K562 (cell line): ENCODE measurements at regions not wholly inside any gene's neighbourhood (a gene's known extent, or its start where the extent isn't known, plus 50 kb on each side); places are given as distances from the start of the nearest gene placed in this dataset.
A peak's percentile ranks its signal among the peaks of the same experiment; 100 is the strongest.

Source experiments
- ATAC-seq: fragments of 200-7000 bp; cut with Tn5 transposase; 3 replicates; pipeline ENCODE4 v1.9.1; 2020; ENCODE audit warnings: moderate library complexity
- BruUV-seq: library from RNA; stranded (reverse); fragments of 400-500 nt; replicated peaks from 2 replicates; lab custom pipeline; 2021; lab: Mats Ljungman, UMichigan
- CTCF ChIA-PET: fragments of 300-600 bp; formaldehyde crosslinking; extraction: SDS; loops from one replicate; lab custom pipeline; 2021; ENCODE audit warnings: low intra/inter-chr PET ratio; lab: Yijun Ruan, JAX
- POLR2A ChIA-PET: fragments of 300-600, 350-650 bp; sonication (Branson Sonifier 250); formaldehyde crosslinking; extraction: SDS; loops from one replicate; lab custom pipeline; 2021; ENCODE audit warnings: antibody characterized with exemption, inconsistent platforms; lab: Yijun Ruan, JAX
- DNase-seq, 4 experiments: peaks; one replicate each; pipeline versions ENCODE4 v3.0.0 to v3.0.0-alpha.2; 2011 to 2018; ENCODE audit warnings: low spot score in 3 of 4, mixed read lengths in 3 of 4; ENCODE audit errors: extremely low read depth in 1 of 4
- FAIRE-seq: peaks from 2 replicates; lab custom pipeline; 2011; peaks lifted over from hg19 to GRCh38; lab: Jason Lieb, UNC
- H2AFZ ChIP-seq: 2 replicates; pipeline ENCODE4 v1.6.0; 2011; ENCODE audit warnings: low read depth, low read length, control low read depth, inconsistent platforms
- H3K27ac ChIP-seq: fragments of 200-600 bp; 3 replicates; pipeline ENCODE4 v1.8.0; 2011; ENCODE audit warnings: low read depth, mild to moderate bottlenecking, control low read depth, inconsistent platforms, low read length, moderate library complexity, mixed read lengths; ENCODE audit errors: extremely low read depth
- H3K27me3 ChIP-seq, 2 experiments: fragments of 300-600 bp in 1 of 2; 2 replicates in 1 of 2; 3 replicates in 1 of 2; pipeline versions ENCODE4 v1.6.0 to v1.8.0; 2011; ENCODE audit warnings: inconsistent platforms in 2 of 2, low read length in 2 of 2, mild to moderate bottlenecking in 1 of 2, mixed read lengths in 1 of 2, moderate library complexity in 1 of 2; ENCODE audit not compliant: control insufficient read depth in 2 of 2, insufficient read depth in 2 of 2
- H3K36me3 ChIP-seq: fragments of 300-600 bp; 3 replicates; pipeline ENCODE4 v1.8.0; 2011; ENCODE audit warnings: mild to moderate bottlenecking, low read length, inconsistent platforms; ENCODE audit not compliant: control insufficient read depth, insufficient read depth
- H3K4me1 ChIP-seq, 2 experiments: fragments of 200-600 bp in 1 of 2; replicated peaks in 1 of 2; 2 replicates in 1 of 2; 3 replicates in 1 of 2; pipeline versions ENCODE4 v1.5.1 to v1.8.0; 2011; ENCODE audit warnings: inconsistent platforms in 2 of 2, low read length in 2 of 2, mild to moderate bottlenecking in 1 of 2, mixed read lengths in 1 of 2, moderate library complexity in 1 of 2; ENCODE audit not compliant: control insufficient read depth in 2 of 2, insufficient read depth in 2 of 2
- H3K4me2 ChIP-seq: 2 replicates; pipeline ENCODE4 v1.6.1; 2011; ENCODE audit warnings: low read length, control low read depth, inconsistent platforms, mixed read lengths; ENCODE audit not compliant: insufficient read depth
- H3K4me3 ChIP-seq: fragments of 200-600 bp; sonication (generic), shearing (Covaris generic); 2 replicates; pipeline ENCODE4 v1.5.1; 2016; ENCODE audit warnings: control low read depth, inconsistent platforms
- H3K79me2 ChIP-seq: fragments of 200-600 bp; 3 replicates; pipeline ENCODE4 v1.8.0; 2011; ENCODE audit warnings: low read length, inconsistent platforms; ENCODE audit not compliant: control insufficient read depth, insufficient read depth
- H3K9ac ChIP-seq, 2 experiments: 2 replicates each; pipeline versions ENCODE4 v1.6.0 to v1.6.1; 2011; ENCODE audit warnings: low read depth in 2 of 2, low read length in 2 of 2, control low read depth in 1 of 2, inconsistent platforms in 1 of 2, mild to moderate bottlenecking in 1 of 2, mixed read lengths in 1 of 2; ENCODE audit not compliant: insufficient read depth in 1 of 2
- H3K9me1 ChIP-seq: one replicate; pipeline ENCODE4 v1.6.0; 2011; ENCODE audit warnings: inconsistent platforms, mild to moderate bottlenecking, low read length, moderate library complexity; ENCODE audit not compliant: control insufficient read depth, insufficient read depth
- H3K9me3 ChIP-seq: replicated peaks from 2 replicates; pipeline ENCODE4 v1.5.1; 2011; ENCODE audit warnings: low read depth, low read length, inconsistent platforms; ENCODE audit not compliant: control insufficient read depth, insufficient read depth
- H4K20me1 ChIP-seq: replicated peaks from 2 replicates; pipeline ENCODE4 v1.6.1; 2011; ENCODE audit warnings: low read length, inconsistent platforms, mixed read lengths; ENCODE audit not compliant: control insufficient read depth, insufficient read depth
- ASH1L ChIP-seq: fragments of 450-650 bp; IDR thresholded peaks from 2 replicates; pipeline ENCODE4 v1.6.1; 2018; ENCODE audit warnings: borderline replicate concordance, mild to moderate bottlenecking, low read depth; ENCODE audit not compliant: partially characterized antibody
- FIP1L1 ChIP-seq: fragments of 200-400 bp; formaldehyde crosslinking; IDR thresholded peaks from 2 replicates; pipeline ENCODE4 v1.6.1; 2018; ENCODE audit warnings: mild to moderate bottlenecking, low read depth, low read length; ENCODE audit not compliant: poor library complexity, severe bottlenecking
- MCM7 ChIP-seq, 2 experiments: fragments of 450-650 bp; IDR thresholded peaks; 2 replicates each; pipeline ENCODE4 v1.6.1; 2016 to 2018
- POLR2G ChIP-seq: fragments of 200-400 bp; formaldehyde crosslinking; IDR thresholded peaks from 2 replicates; pipeline ENCODE4 v1.6.1; 2017; ENCODE audit warnings: low read depth, mild to moderate bottlenecking, antibody characterized with exemption, low read length, moderate library complexity
- RFX1 ChIP-seq: fragments of 450-650 bp; IDR thresholded peaks from 2 replicates; pipeline ENCODE4 v1.6.1; 2016; ENCODE audit warnings: mild to moderate bottlenecking, moderate library complexity
- STAG1 ChIP-seq: sonication (generic); formaldehyde crosslinking; IDR thresholded peaks from 2 replicates; pipeline ENCODE4 v1.5.0; 2020; ENCODE audit warnings: missing genetic modification reagents, borderline replicate concordance
- TBP ChIP-seq: optimal IDR thresholded peaks from 2 replicates; pipeline ENCODE3; 2011; ENCODE audit warnings: low read depth, low read length, improper control_type of control experiment
- ZFPM2 ChIP-seq: fragments of 250-450 bp; sonication (Bioruptor Pico); IDR thresholded peaks from 2 replicates; pipeline ENCODE4 v1.5.1; 2022; ENCODE audit warnings: mild to moderate bottlenecking
- ZNF239 ChIP-seq: fragments of 250-450 bp; sonication (Bioruptor Pico); IDR thresholded peaks from 2 replicates; pipeline ENCODE4 v1.4.0; 2020; ENCODE audit warnings: mild to moderate bottlenecking
- ZNF347 ChIP-seq: fragments of 450-650 bp; formaldehyde crosslinking; IDR thresholded peaks from 2 replicates; pipeline ENCODE4 v1.4.0; 2020; ENCODE audit warnings: low read depth, mild to moderate bottlenecking, moderate library complexity
- ZSCAN32 ChIP-seq: fragments of 450-650 bp; formaldehyde crosslinking; IDR thresholded peaks from 2 replicates; pipeline ENCODE4 v1.4.0; 2020; ENCODE audit warnings: mild to moderate bottlenecking, moderate library complexity
- WGBS: fragments of 100-300 bp; shearing (Covaris generic); methylation state at CpG from one replicate; pipeline ENCODE4 v1.1.6; 2016; ENCODE audit warnings: low coverage, mixed read lengths; ENCODE audit not compliant: insufficient coverage; ENCODE audit errors: missing lambda C conversion rate; 5-methylcytosine and 5-hydroxymethylcytosine counted together
- in situ Hi-C: fragments of 300-500 bp; cut with MboI; formaldehyde crosslinking; loops from 4 replicates; pipeline ENCODE4 v1.15.0; 2018; ENCODE audit warnings: inconsistent platforms, mixed read lengths
- intact Hi-C: fragments of 100-400 bp; cut with micrococcal nuclease; formaldehyde crosslinking; loops from 2 replicates; pipeline ENCODE4 v1.14.2; 2022
- TF ChIP-seq, protein P1 (sequence below): sonication (generic); formaldehyde crosslinking; IDR thresholded peaks from 2 replicates; pipeline ENCODE4 v1.8.0; 2023; ENCODE audit warnings: missing genetic modification reagents, mild to moderate bottlenecking, borderline replicate concordance

GRCh38 chr16:5758281-5758680 lies 660.7 kb upstream of the EEF2KMT start:
- in situ Hi-C loops, result no loop called here
- BruUV-seq, result no TSS peak
- 2% methylated on average over 3 of the region's 4 CpGs for WGBS
- Histone ChIP-seq H3K9me1 (no peaks in the 10 kb centered on the region), H3K4me2 (no peak overlapping the region), H3K27ac (no peak overlapping the region), H3K27me3 (peaks cover 4 to 5% of the 10 kb centered on the region in 2 experiments; a peak in 3 of 5 replicates), H3K79me2 (no peaks in the 10 kb centered on the region), H3K4me1 (no peaks in the 10 kb centered on the region), H3K9me3 (no peaks in the 10 kb centered on the region), H3K36me3 (no peaks in the 10 kb centered on the region), H2AFZ (no peak overlapping the region), H4K20me1 (no peaks in the 10 kb centered on the region)
- ChIA-PET POLR2A (interaction anchor here (0.8 kb wide), 1 partner anchor 14 kb away, joined by 3 read pairs; no protein-coding TSS in a partner anchor), CTCF (no interaction called here)
- no peak for ATAC-seq
- no peak for FAIRE-seq
- TF ChIP-seq RFX1, result peak; percentile 7; the same call in 1 of the 2 replicates
- no peak for TF ChIP-seq MCM7 (IDR thresholded peaks at IDR 0.05)
- TF ChIP-seq, all 486 proteins: peak for 1
- DNase-seq, result no peak
- intact Hi-C loops, result no loop called here
- H3K9ac ChIP-seq, result no peak overlapping the region
- H3K4me3 ChIP-seq, result no peak overlapping the region

DNA sequence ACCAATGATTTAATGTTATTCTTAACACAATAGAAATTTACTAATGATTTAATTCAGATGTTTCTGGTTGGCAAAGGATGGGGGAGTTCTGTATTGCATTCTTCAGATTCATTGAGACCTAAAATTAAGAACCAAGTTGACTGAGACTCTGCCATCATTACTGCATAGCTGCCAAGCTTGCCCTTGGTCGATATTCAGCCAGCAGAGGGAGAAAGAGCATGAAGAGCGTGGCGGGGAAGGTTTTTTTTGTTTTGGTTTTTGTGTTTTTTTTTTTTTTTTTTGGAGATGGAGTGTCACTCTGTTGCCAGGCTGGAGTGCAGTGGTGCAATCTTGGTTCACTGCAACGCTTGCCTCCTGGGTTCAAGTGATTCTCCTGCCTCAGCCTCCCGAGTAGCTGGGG lies 659.4 kb upstream of the EEF2KMT start:
- no peaks in the 10 kb centered on the region for H3K9me3 ChIP-seq
- POLR2A ChIA-PET, result interaction anchor here (0.9 kb wide), 1 partner anchor 10 kb away, joined by 3 read pairs; no protein-coding TSS in a partner anchor
- no peak overlapping the region for H3K4me3 ChIP-seq
- FAIRE-seq (no peak), ATAC-seq (no peak), DNase-seq (no peak)
- no peak overlapping the region for H3K9ac ChIP-seq
- no peaks in the 10 kb centered on the region for H3K79me2 ChIP-seq
- H3K36me3 ChIP-seq, result no peaks in the 10 kb centered on the region
- H3K27ac ChIP-seq, result no peak overlapping the region
- H3K27me3 ChIP-seq, result no peaks in the 10 kb centered on the region; a peak in 1 of 5 replicates
- no peaks in the 10 kb centered on the region for H4K20me1 ChIP-seq
- WGBS, result 0% methylated on average over 5 of the region's 5 CpGs
- no peaks in the 10 kb centered on the region for H3K9me1 ChIP-seq
- BruUV-seq, result no TSS peak
- in situ Hi-C loops (no loop called here), intact Hi-C loops (no loop called here)
- CTCF ChIA-PET, result no interaction called here
- H3K4me1 ChIP-seq, result no peaks in the 10 kb centered on the region
- no peak overlapping the region for H2AFZ ChIP-seq
- no peak overlapping the region for H3K4me2 ChIP-seq
- no peak for TF ChIP-seq ZNF239 (CRISPR knock-in tag)
- no peak for TF ChIP-seq ASH1L
- no peak for TF ChIP-seq ZFPM2
- TF ChIP-seq TBP, result no peak
- no peak for TF ChIP-seq POLR2G
- no peak for TF ChIP-seq STAG1 (CRISPR knock-in tag)
- TF ChIP-seq, protein P1, sequence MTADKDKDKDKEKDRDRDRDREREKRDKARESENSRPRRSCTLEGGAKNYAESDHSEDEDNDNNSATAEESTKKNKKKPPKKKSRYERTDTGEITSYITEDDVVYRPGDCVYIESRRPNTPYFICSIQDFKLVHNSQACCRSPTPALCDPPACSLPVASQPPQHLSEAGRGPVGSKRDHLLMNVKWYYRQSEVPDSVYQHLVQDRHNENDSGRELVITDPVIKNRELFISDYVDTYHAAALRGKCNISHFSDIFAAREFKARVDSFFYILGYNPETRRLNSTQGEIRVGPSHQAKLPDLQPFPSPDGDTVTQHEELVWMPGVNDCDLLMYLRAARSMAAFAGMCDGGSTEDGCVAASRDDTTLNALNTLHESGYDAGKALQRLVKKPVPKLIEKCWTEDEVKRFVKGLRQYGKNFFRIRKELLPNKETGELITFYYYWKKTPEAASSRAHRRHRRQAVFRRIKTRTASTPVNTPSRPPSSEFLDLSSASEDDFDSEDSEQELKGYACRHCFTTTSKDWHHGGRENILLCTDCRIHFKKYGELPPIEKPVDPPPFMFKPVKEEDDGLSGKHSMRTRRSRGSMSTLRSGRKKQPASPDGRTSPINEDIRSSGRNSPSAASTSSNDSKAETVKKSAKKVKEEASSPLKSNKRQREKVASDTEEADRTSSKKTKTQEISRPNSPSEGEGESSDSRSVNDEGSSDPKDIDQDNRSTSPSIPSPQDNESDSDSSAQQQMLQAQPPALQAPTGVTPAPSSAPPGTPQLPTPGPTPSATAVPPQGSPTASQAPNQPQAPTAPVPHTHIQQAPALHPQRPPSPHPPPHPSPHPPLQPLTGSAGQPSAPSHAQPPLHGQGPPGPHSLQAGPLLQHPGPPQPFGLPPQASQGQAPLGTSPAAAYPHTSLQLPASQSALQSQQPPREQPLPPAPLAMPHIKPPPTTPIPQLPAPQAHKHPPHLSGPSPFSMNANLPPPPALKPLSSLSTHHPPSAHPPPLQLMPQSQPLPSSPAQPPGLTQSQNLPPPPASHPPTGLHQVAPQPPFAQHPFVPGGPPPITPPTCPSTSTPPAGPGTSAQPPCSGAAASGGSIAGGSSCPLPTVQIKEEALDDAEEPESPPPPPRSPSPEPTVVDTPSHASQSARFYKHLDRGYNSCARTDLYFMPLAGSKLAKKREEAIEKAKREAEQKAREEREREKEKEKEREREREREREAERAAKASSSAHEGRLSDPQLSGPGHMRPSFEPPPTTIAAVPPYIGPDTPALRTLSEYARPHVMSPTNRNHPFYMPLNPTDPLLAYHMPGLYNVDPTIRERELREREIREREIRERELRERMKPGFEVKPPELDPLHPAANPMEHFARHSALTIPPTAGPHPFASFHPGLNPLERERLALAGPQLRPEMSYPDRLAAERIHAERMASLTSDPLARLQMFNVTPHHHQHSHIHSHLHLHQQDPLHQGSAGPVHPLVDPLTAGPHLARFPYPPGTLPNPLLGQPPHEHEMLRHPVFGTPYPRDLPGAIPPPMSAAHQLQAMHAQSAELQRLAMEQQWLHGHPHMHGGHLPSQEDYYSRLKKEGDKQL (CRISPR knock-in tag), result no peak
- TF ChIP-seq ZNF347 (CRISPR knock-in tag), result no peak
- no peak for TF ChIP-seq FIP1L1
- TF ChIP-seq ZSCAN32, result no peak
